ENCODE measurements at regions not wholly inside any gene's neighbourhood (a gene's known extent, or its start where the extent isn't known, plus 50 kb on each side); places are given as distances from the start of the nearest gene placed in this dataset.

GRCh38 chr2:59484673-59485072 lies 1068.8 kb downstream of the BCL11A start:
- Histone ChIP-seq H3K79me2 (ENCODE audit: control insufficient read depth, insufficient read depth, low read length) (no peaks in the 10 kb centered on the region), H3K27me3 (replicated peaks in 1 of 2; ENCODE audit: control insufficient read depth in 2 of 2, insufficient read depth in 2 of 2, low read length in 1 of 2) (no peaks in the 10 kb centered on the region), H3K4me3 (no peak overlapping the region), H3K9ac (ENCODE audit: control insufficient read depth, insufficient read depth, low read length) (no peak overlapping the region), H3K4me1 (ENCODE audit: control insufficient read depth, insufficient read depth, low read length) (no peaks in the 10 kb centered on the region), H3K4me2 (ENCODE audit: control insufficient read depth, insufficient read depth) (no peak overlapping the region), H3K36me3 (ENCODE audit: control insufficient read depth in 2 of 2, insufficient read depth in 2 of 2, low read length in 1 of 2) (no peaks in the 10 kb centered on the region), H2AFZ (ENCODE audit: control insufficient read depth, low read depth, low read length) (no peak overlapping the region), H3K27ac (ENCODE audit: control insufficient read depth, insufficient read depth) (no peak overlapping the region), H3K9me3 (replicated peaks; ENCODE audit: control insufficient read depth, insufficient read depth, low read length) (no peaks in the 10 kb centered on the region), H4K20me1 (ENCODE audit: control insufficient read depth, insufficient read depth) (no peaks in the 10 kb centered on the region)
- DNase-seq (ENCODE audit: low read depth, low spot score) (no peak), FAIRE-seq (no peak), ATAC-seq (no peak)
- intact Hi-C loops (cut with micrococcal nuclease; ENCODE audit: unreplicated experiment): no loop called here
- in situ Hi-C loops (cut with MboI): no loop called here
- no peak for TF ChIP-seq ZBED1 (IDR thresholded peaks at IDR 0.05; ENCODE audit: borderline replicate concordance)
- no peak for TF ChIP-seq SP1 (IDR thresholded peaks at IDR 0.05; ENCODE audit: low read depth, low read length)
- no peak for TF ChIP-seq IRF4 (IDR thresholded peaks at IDR 0.05; ENCODE audit: low read depth, low read length)
- no peak for TF ChIP-seq KDM1A (IDR thresholded peaks at IDR 0.05; ENCODE audit: borderline replicate concordance)
- TF ChIP-seq CHD1 (IDR thresholded peaks at IDR 0.05; ENCODE audit: low read depth, low read length): no peak
- no peak for TF ChIP-seq PRDM15 (CRISPR knock-in tag; IDR thresholded peaks at IDR 0.05)
- TF ChIP-seq TBL1XR1 (IDR thresholded peaks at IDR 0.05; ENCODE audit: low read depth, low read length): no peak
- CTCF ChIA-PET: no interaction called here
- SMC1A ChIA-PET (ENCODE audit: uncharacterized antibody, unreplicated experiment): no interaction called here
- BruUV-seq (replicated peaks): no TSS peak
- WGBS (ENCODE audit: insufficient coverage, insufficient replicate concordance, low lambda C conversion rate, missing lambda C conversion rate): 13% methylated on average over 3 of the region's 3 CpGs
- RAD21 ChIA-PET (ENCODE audit: unreplicated experiment): no interaction called here
- POLR2A ChIA-PET: no interaction called here

Measured in GM12878 (cell line).